ENCODE measurements at regions not wholly inside any gene's neighbourhood (a gene's known extent, or its start where the extent isn't known, plus 50 kb on each side); places are given as distances from the start of the nearest gene placed in this dataset.

GRCh38 chr4:18155067-18156041 lies 133.8 kb upstream of the LCORL start:
- H2AFZ ChIP-seq (ENCODE audit: low read depth) = no peak overlapping the region
- no peak overlapping the region for H3K4me3 ChIP-seq (ENCODE audit: low read depth in 2 of 2, low read length in 1 of 2)
- POLR2A ChIA-PET = no interaction called here
- H3K9me2 ChIP-seq = no peaks in the 10 kb centered on the region
- CTCF ChIA-PET = no interaction called here
- H3K9me3 ChIP-seq = no peaks in the 10 kb centered on the region
- no peak overlapping the region for H3K27ac ChIP-seq (ENCODE audit: low read depth in 2 of 2, low read length in 1 of 2)
- no peaks in the 10 kb centered on the region for H3F3A ChIP-seq (replicated peaks; ENCODE audit: insufficient read depth)
- no peak overlapping the region for H3K4me2 ChIP-seq
- no peaks in the 10 kb centered on the region for H4K20me1 ChIP-seq (ENCODE audit: insufficient read depth)
- 15% methylated on average over 2 of the region's 2 CpGs for WGBS (ENCODE audit: low lambda C conversion rate)
- H3K4me1 ChIP-seq (ENCODE audit: control insufficient read depth in 1 of 2, insufficient read depth in 2 of 2, low read depth in 1 of 2, low read length in 1 of 2) = no peaks in the 10 kb centered on the region
- H3K79me2 ChIP-seq (ENCODE audit: insufficient read depth) = no peaks in the 10 kb centered on the region
- no peaks in the 10 kb centered on the region for H3K36me3 ChIP-seq (replicated peaks in 1 of 2; ENCODE audit: control insufficient read depth in 1 of 2, insufficient read depth in 2 of 2, low read length in 1 of 2)
- no peak overlapping the region for H3K9ac ChIP-seq
- no peak for DNase-seq
- TF ChIP-seq MAX (IDR thresholded peaks at IDR 0.05; ENCODE audit: low read depth) (no peak), ZBTB33 (IDR thresholded peaks at IDR 0.05; ENCODE audit: borderline replicate concordance, low read depth) (no peak), MXI1 (IDR thresholded peaks at IDR 0.05; ENCODE audit: low read depth, low read length) (no peak), CHD2 (IDR thresholded peaks at IDR 0.05; ENCODE audit: low read length, partially characterized antibody) (no peak), RFX5 (IDR thresholded peaks at IDR 0.05; ENCODE audit: low read length) (no peak), FOXJ3 (CRISPR knock-in tag; IDR thresholded peaks at IDR 0.05) (no peak), POLR2AphosphoS5 (IDR thresholded peaks at IDR 0.05; ENCODE audit: low read depth, low read length) (no peak), USF1 (IDR thresholded peaks at IDR 0.05; ENCODE audit: borderline replicate concordance, low read depth) (no peak)
- no peaks in the 10 kb centered on the region for H3K27me3 ChIP-seq (ENCODE audit: insufficient read depth)

- Histone ChIP-seq H3K9me3 (no peaks in the 10 kb centered on the region), H3K27me3 (ENCODE audit: insufficient read depth) (no peaks in the 10 kb centered on the region), H3F3A (replicated peaks; ENCODE audit: insufficient read depth) (no peaks in the 10 kb centered on the region), H3K9ac (no peak overlapping the region), H3K36me3 (replicated peaks in 1 of 2; ENCODE audit: control insufficient read depth in 1 of 2, insufficient read depth in 2 of 2, low read length in 1 of 2) (no peaks in the 10 kb centered on the region), H3K4me3 (ENCODE audit: low read depth in 2 of 2, low read length in 1 of 2) (no peak overlapping the region), H3K79me2 (ENCODE audit: insufficient read depth) (no peaks in the 10 kb centered on the region), H3K27ac (ENCODE audit: low read depth in 2 of 2, low read length in 1 of 2) (no peak overlapping the region), H2AFZ (ENCODE audit: low read depth) (no peak overlapping the region), H3K4me1 (ENCODE audit: control insufficient read depth in 1 of 2, insufficient read depth in 2 of 2, low read depth in 1 of 2, low read length in 1 of 2) (no peaks in the 10 kb centered on the region), H3K9me2 (no peaks in the 10 kb centered on the region), H4K20me1 (ENCODE audit: insufficient read depth) (no peaks in the 10 kb centered on the region), H3K4me2 (no peak overlapping the region)
- TF ChIP-seq NRF1 (IDR thresholded peaks at IDR 0.05; ENCODE audit: low read depth, low read length) = no peak
- TF ChIP-seq GATA2 (CRISPR knock-in tag; IDR thresholded peaks at IDR 0.05) = no peak
- TF ChIP-seq PBX3 (IDR thresholded peaks at IDR 0.05) = no peak
- no peak for TF ChIP-seq TEAD4 (IDR thresholded peaks at IDR 0.05; ENCODE audit: borderline replicate concordance, insufficient read depth)
- no peak for TF ChIP-seq EP300 (IDR thresholded peaks at IDR 0.05; ENCODE audit: borderline replicate concordance in 1 of 2, low read depth in 1 of 2, low read length in 1 of 2)
- TF ChIP-seq GABPA (IDR thresholded peaks at IDR 0.05; ENCODE audit: low read depth) = no peak
- no peak for DNase-seq
- POLR2A ChIA-PET = no interaction called here
- CTCF ChIA-PET = no interaction called here
- WGBS (ENCODE audit: low lambda C conversion rate) = 47% methylated on average over 8 of the region's 9 CpGs
Measured at GRCh38 chr4:18138076-18138665, 116.6 kb upstream of the LCORL start.

Measured in SK-N-SH (cell line).